Heart right ventricle (tissue), 16 donors: ENCODE measurements at regions not wholly inside any gene's neighbourhood (a gene's known extent, or its start where the extent isn't known, plus 50 kb on each side); places are given as distances from the start of the nearest gene placed in this dataset.

Experiments used
- ATAC-seq, 8 donors: fragments of 200-7000 bp; cut with Tn5 transposase; one replicate each; pipeline ENCODE4 v1.9.1; 2020; ENCODE audit warnings: mild to moderate bottlenecking in 8 of 8, moderate library complexity in 8 of 8, moderate number of reproducible peaks in 1 of 8
- DNase-seq, 2 donors: peaks; one replicate each; pipeline ENCODE4 v3.0.0-alpha.2; 2020
- H3K27ac ChIP-seq, 10 donors: fragments of 200-600 bp; sonication (generic) in 2 of 10; one replicate each; pipeline versions ENCODE4 v1.5.0 to v1.8.0; 2020 to 2022; ENCODE audit warnings: mild to moderate bottlenecking in 3 of 10
- H3K27me3 ChIP-seq, 7 donors: fragments of 200-600 bp; one replicate each; pipeline ENCODE4 v1.8.0; 2021 to 2022; ENCODE audit warnings: mild to moderate bottlenecking in 2 of 7
- H3K36me3 ChIP-seq, 9 donors: fragments of 200-600 bp; sonication (generic) in 1 of 9; one replicate each; pipeline versions ENCODE4 v1.5.0 to v1.8.0; 2020 to 2022; ENCODE audit warnings: mild to moderate bottlenecking in 2 of 9
- H3K4me1 ChIP-seq, 9 donors: fragments of 200-600 bp; sonication (generic) in 1 of 9; one replicate each; pipeline versions ENCODE4 v1.5.0 to v1.8.0; 2020 to 2022; ENCODE audit warnings: mild to moderate bottlenecking in 4 of 9
- H3K4me3 ChIP-seq, 10 donors: fragments of 200-600 bp; sonication (generic) in 2 of 10; one replicate each; pipeline versions ENCODE4 v1.5.0 to v1.8.0; 2020 to 2022; ENCODE audit warnings: mild to moderate bottlenecking in 7 of 10, moderate library complexity in 2 of 10
- H3K9me3 ChIP-seq, 11 donors: fragments of 200-600 bp in 10 of 11; sonication (generic) in 2 of 11; one replicate each; pipeline versions ENCODE4 v1.5.0 to v1.8.0; 2013 to 2022; ENCODE audit warnings: mild to moderate bottlenecking in 2 of 11, control low read depth in 1 of 11, moderate library complexity in 1 of 11
- CTCF ChIP-seq, 9 donors: fragments of 200-600 bp; sonication (generic) in 2 of 9; IDR thresholded peaks; one replicate each; pipeline versions ENCODE4 v1.5.0 to v1.8.0; 2021 to 2022; ENCODE audit warnings: antibody characterized with exemption in 9 of 9, mild to moderate bottlenecking in 5 of 9, moderate library complexity in 1 of 9
- WGBS, 2 donors: extraction: QIAGEN DNeasy Blood & Tissue Kit; methylation state at CpG; one replicate each; pipeline ENCODE4 v1.1.7; 2013; ENCODE audit warnings: inconsistent platforms in 1 of 2; 5-methylcytosine and 5-hydroxymethylcytosine counted together
- intact Hi-C, 10 donors: fragments of 100-400 bp; cut with DNase I; formaldehyde crosslinking; loops; one replicate each; pipeline versions ENCODE4 v1.11.1 to v1.14.2; 2022
- donor health status: Arrhythmogenic right ventricular cardiomyopathy.
- donor health status: ischemic (EF 13 %, LVEDD 7.1; RV severe dilation, severe dysfunction).
- donor health status: healthy with polysubstance abuse.
- donor health status: DM: no; HTN: yes; CAD: no.
- donor health status: DM: no; HTN: no; CAD: no.
- donor health status: ischemic (EF 25% LVEDD 6.9; RV normal size, moderate dysfunction).
- donor health status: ischemic (EF 25% LVEDD 5.7; RV mildly dilated, moderate dysfunction).
- donor health status: healthy.
- donor health status: DM: yes; HTN: yes; CAD: no.
- donor health status: Ischemic cardiomyopathy.
- donor health status: ischemic (EF 35%, LVEDD 5.7; RV mildly dilated, moderate dysfunction).
- donor health status: nonischemic (EF 11% LVEDD 7.7; RV severe dilation, severe dysfunction).
- donor health status: DM: yes; HTN: yes; CAD: no.
- donor health status: PGD.
- donor health status: ischemic (EF 29% LVEDD 5.4; RV normal size, mild dysfunction).
- donor health status: nonischemic (EF 23%, LVEDD 6.1; RV moderate dilation, normal function).

- intact Hi-C loops, result no loop called here
- Histone ChIP-seq H3K27me3 (no peaks in the 10 kb centered on the region), H3K9me3 (no peaks in the 10 kb centered on the region), H3K36me3 (no peaks in the 10 kb centered on the region), H3K4me1 (no peaks in the 10 kb centered on the region), H3K4me3 (no peak overlapping the region), H3K27ac (no peak overlapping the region)
- ATAC-seq (no peak), DNase-seq (no peak)
- TF ChIP-seq CTCF (IDR thresholded peaks at IDR 0.05), result no peak
- WGBS, 2 donors, result 77 to 88% methylated on average over 1 of the region's 1 CpG
Observed at GRCh38 chr3:105162448-105162847, 204.3 kb upstream of the ALCAM start.

GRCh38 chr3:105166893-105167292 lies 199.8 kb upstream of the ALCAM start:
- Histone ChIP-seq H3K4me3 (no peak overlapping the region), H3K27me3 (no peaks in the 10 kb centered on the region), H3K4me1 (no peaks in the 10 kb centered on the region), H3K9me3 (no peaks in the 10 kb centered on the region), H3K36me3 (no peaks in the 10 kb centered on the region), H3K27ac (no peak overlapping the region)
- ATAC-seq (peak in 1 of 8 donors; percentile 53), DNase-seq (no peak)
- 24 to 52% methylated on average over 1 of the region's 1 CpG for WGBS, 2 donors
- intact Hi-C loops, result no loop called here
- TF ChIP-seq CTCF (IDR thresholded peaks at IDR 0.05), result no peak

- H3K4me1 ChIP-seq, result no peaks in the 10 kb centered on the region
- H3K36me3 ChIP-seq, result no peaks in the 10 kb centered on the region
- intact Hi-C loops, result no loop called here
- DNase-seq (no peak), ATAC-seq (peak in 3 of 8 donors; percentile 48 to 91 (median 76))
- no peak for TF ChIP-seq CTCF (IDR thresholded peaks at IDR 0.05)
- no peak overlapping the region for H3K27ac ChIP-seq
- no peaks in the 10 kb centered on the region for H3K9me3 ChIP-seq
- no peaks in the 10 kb centered on the region for H3K27me3 ChIP-seq
- H3K4me3 ChIP-seq, result no peak overlapping the region
Observed at GRCh38 chr3:105170423-105170822, 196.3 kb upstream of the ALCAM start.

GRCh38 chr3:105174017-105174615 lies 192.6 kb upstream of the ALCAM start:
- Histone ChIP-seq H3K9me3 (no peaks in the 10 kb centered on the region), H3K27me3 (no peaks in the 10 kb centered on the region), H3K4me1 (no peaks in the 10 kb centered on the region), H3K4me3 (no peak overlapping the region), H3K36me3 (no peaks in the 10 kb centered on the region), H3K27ac (no peak overlapping the region)
- WGBS, 2 donors, result 67 to 74% methylated on average over 4 of the region's 4 CpGs
- intact Hi-C loops, result no loop called here
- no peak for TF ChIP-seq CTCF (IDR thresholded peaks at IDR 0.05)
- no peak for ATAC-seq
- DNase-seq, result no peak
